Liver (tissue), 3 donors: ENCODE measurements at regions not wholly inside any gene's neighbourhood (a gene's known extent, or its start where the extent isn't known, plus 50 kb on each side); places are given as distances from the start of the nearest gene placed in this dataset.

ENCODE experiments used
- ATF3 ChIP-seq: IDR thresholded peaks from 2 replicates; pipeline ENCODE4 v1.6.1; 2016; ENCODE audit warnings: antibody characterized with exemption
- EGR1 ChIP-seq, 2 donors: IDR thresholded peaks; 2 replicates each; pipeline ENCODE4 v1.6.1; 2016 to 2018; ENCODE audit warnings: antibody characterized with exemption in 2 of 2, low read depth in 2 of 2
- FOXA1 ChIP-seq: IDR thresholded peaks from 2 replicates; pipeline ENCODE4 v1.6.1; 2016; ENCODE audit warnings: antibody characterized with exemption
- JUND ChIP-seq, 2 donors: IDR thresholded peaks; 2 replicates each; pipeline ENCODE4 v1.6.1; 2016; ENCODE audit warnings: antibody characterized with exemption in 2 of 2
- MAX ChIP-seq: IDR thresholded peaks from 2 replicates; pipeline ENCODE4 v1.6.1; 2016; ENCODE audit warnings: antibody characterized with exemption
- NR2F2 ChIP-seq: IDR thresholded peaks from 2 replicates; pipeline ENCODE4 v1.6.1; 2016; ENCODE audit warnings: antibody characterized with exemption
- RAD21 ChIP-seq, 2 donors: IDR thresholded peaks; 2 replicates each; pipeline ENCODE4 v1.6.1; 2016; ENCODE audit warnings: antibody characterized with exemption in 2 of 2, mild to moderate bottlenecking in 2 of 2
- RXRA ChIP-seq, 2 donors: IDR thresholded peaks; 2 replicates each; pipeline ENCODE4 v1.6.1; 2017 to 2018; ENCODE audit warnings: antibody characterized with exemption in 2 of 2, mild to moderate bottlenecking in 1 of 2
- SP1 ChIP-seq: IDR thresholded peaks from 2 replicates; pipeline ENCODE4 v1.6.1; 2018; ENCODE audit warnings: antibody characterized with exemption, mild to moderate bottlenecking
- TAF1 ChIP-seq: conservative IDR thresholded peaks from 2 replicates; pipeline ENCODE4 v1.6.1; 2016; ENCODE audit warnings: antibody characterized with exemption, mild to moderate bottlenecking
- TF ChIP-seq, protein P1 (sequence below): fragments of 150-350 bp; IDR thresholded peaks from 2 replicates; pipeline ENCODE4 v1.5.1; 2017; ENCODE audit warnings: improper control_type of control experiment, low read depth, low read length; ENCODE audit not compliant: missing input control
- TF ChIP-seq, protein P2 (sequence below): IDR thresholded peaks from 2 replicates; pipeline ENCODE4 v1.6.1; 2016; ENCODE audit warnings: antibody characterized with exemption
- TF ChIP-seq, protein P3 (sequence below): IDR thresholded peaks from 2 replicates; pipeline ENCODE4 v1.6.1; 2016; ENCODE audit warnings: antibody characterized with exemption, mild to moderate bottlenecking
- donor health status: healthy.
- donor health status: healthy.

DNA sequence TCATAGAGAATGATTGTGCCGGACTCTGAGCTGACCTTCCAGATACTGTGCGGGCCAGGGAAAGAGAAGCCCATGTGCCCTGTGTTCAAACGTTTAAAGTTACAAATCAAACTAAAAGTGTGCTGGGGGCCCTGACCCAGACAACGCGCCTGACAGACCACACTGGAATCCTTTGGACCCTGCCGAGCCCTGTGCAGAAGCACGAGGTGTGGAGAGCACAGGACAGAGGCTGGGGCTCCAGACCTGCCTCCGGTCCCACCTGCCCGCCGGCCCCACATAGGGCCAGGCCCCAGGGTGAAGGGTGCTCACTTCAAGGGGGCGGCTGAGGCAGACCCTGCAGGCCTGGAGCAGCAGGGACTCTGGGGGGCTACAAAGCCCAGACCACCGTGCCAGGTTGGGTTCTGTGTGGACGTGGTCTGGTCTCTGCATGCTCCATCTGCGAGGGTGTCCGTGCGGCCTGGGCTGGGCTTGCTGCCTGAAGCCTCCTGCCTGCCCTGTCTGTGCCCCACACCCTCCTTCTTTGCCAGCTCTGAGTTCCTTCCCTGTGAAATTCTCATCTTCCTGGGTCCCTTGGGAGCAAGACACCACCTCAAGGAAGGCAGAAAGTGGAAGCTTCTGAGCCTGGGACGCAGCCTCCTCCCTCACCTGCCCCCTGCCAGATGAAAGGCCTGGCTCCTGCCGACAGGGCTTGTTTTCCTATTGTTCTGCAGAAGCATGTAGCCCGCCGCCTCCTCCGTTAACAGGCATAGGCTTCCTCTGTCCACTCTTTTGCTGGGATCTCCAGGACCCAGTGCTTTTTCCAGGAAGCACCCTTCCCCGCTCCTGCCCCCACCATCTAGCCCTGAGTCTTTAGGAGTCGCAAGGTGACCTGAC, 186.2 kb downstream of the ERMARD start:
- TF ChIP-seq JUND (IDR thresholded peaks at IDR 0.05) = no peak
- no peak for TF ChIP-seq TAF1
- TF ChIP-seq RAD21 (IDR thresholded peaks at IDR 0.05) = no peak
- no peak for TF ChIP-seq MAX
- TF ChIP-seq SP1 = no peak
- TF ChIP-seq, protein P1, sequence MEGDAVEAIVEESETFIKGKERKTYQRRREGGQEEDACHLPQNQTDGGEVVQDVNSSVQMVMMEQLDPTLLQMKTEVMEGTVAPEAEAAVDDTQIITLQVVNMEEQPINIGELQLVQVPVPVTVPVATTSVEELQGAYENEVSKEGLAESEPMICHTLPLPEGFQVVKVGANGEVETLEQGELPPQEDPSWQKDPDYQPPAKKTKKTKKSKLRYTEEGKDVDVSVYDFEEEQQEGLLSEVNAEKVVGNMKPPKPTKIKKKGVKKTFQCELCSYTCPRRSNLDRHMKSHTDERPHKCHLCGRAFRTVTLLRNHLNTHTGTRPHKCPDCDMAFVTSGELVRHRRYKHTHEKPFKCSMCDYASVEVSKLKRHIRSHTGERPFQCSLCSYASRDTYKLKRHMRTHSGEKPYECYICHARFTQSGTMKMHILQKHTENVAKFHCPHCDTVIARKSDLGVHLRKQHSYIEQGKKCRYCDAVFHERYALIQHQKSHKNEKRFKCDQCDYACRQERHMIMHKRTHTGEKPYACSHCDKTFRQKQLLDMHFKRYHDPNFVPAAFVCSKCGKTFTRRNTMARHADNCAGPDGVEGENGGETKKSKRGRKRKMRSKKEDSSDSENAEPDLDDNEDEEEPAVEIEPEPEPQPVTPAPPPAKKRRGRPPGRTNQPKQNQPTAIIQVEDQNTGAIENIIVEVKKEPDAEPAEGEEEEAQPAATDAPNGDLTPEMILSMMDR = no peak
- TF ChIP-seq, protein P2, sequence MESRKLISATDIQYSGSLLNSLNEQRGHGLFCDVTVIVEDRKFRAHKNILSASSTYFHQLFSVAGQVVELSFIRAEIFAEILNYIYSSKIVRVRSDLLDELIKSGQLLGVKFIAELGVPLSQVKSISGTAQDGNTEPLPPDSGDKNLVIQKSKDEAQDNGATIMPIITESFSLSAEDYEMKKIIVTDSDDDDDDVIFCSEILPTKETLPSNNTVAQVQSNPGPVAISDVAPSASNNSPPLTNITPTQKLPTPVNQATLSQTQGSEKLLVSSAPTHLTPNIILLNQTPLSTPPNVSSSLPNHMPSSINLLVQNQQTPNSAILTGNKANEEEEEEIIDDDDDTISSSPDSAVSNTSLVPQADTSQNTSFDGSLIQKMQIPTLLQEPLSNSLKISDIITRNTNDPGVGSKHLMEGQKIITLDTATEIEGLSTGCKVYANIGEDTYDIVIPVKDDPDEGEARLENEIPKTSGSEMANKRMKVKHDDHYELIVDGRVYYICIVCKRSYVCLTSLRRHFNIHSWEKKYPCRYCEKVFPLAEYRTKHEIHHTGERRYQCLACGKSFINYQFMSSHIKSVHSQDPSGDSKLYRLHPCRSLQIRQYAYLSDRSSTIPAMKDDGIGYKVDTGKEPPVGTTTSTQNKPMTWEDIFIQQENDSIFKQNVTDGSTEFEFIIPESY = no peak
- TF ChIP-seq FOXA1 = no peak
- no peak for TF ChIP-seq EGR1 (IDR thresholded peaks at IDR 0.05; ENCODE audit: low read depth in 2 of 2)
- TF ChIP-seq RXRA (IDR thresholded peaks at IDR 0.05) = no peak
- no peak for TF ChIP-seq NR2F2
- TF ChIP-seq, protein P3, sequence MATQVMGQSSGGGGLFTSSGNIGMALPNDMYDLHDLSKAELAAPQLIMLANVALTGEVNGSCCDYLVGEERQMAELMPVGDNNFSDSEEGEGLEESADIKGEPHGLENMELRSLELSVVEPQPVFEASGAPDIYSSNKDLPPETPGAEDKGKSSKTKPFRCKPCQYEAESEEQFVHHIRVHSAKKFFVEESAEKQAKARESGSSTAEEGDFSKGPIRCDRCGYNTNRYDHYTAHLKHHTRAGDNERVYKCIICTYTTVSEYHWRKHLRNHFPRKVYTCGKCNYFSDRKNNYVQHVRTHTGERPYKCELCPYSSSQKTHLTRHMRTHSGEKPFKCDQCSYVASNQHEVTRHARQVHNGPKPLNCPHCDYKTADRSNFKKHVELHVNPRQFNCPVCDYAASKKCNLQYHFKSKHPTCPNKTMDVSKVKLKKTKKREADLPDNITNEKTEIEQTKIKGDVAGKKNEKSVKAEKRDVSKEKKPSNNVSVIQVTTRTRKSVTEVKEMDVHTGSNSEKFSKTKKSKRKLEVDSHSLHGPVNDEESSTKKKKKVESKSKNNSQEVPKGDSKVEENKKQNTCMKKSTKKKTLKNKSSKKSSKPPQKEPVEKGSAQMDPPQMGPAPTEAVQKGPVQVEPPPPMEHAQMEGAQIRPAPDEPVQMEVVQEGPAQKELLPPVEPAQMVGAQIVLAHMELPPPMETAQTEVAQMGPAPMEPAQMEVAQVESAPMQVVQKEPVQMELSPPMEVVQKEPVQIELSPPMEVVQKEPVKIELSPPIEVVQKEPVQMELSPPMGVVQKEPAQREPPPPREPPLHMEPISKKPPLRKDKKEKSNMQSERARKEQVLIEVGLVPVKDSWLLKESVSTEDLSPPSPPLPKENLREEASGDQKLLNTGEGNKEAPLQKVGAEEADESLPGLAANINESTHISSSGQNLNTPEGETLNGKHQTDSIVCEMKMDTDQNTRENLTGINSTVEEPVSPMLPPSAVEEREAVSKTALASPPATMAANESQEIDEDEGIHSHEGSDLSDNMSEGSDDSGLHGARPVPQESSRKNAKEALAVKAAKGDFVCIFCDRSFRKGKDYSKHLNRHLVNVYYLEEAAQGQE = no peak
- TF ChIP-seq ATF3 = no peak
